RWPE2 (cell line): ENCODE measurements at regions not wholly inside any gene's neighbourhood (a gene's known extent, or its start where the extent isn't known, plus 50 kb on each side); places are given as distances from the start of the nearest gene placed in this dataset.
"Not testable (repeated sequence)": the region's sequence is repeated elsewhere in the genome, so short reads cannot be mapped to it uniquely, and the experiment has no call there.

Experiments
- ATAC-seq: fragments of 200-7000 bp; cut with Tn5 transposase; 3 replicates; pipeline ENCODE4 v1.9.1; 2021; ENCODE audit warnings: low read depth
- DNase-seq: peaks from one replicate; pipeline ENCODE4 v3.0.0-alpha.2; 2020; ENCODE audit warnings: low spot score
- H3K27ac ChIP-seq: fragments of 450-650 bp; 2 replicates; pipeline ENCODE4 v1.5.1; 2017; ENCODE audit warnings: mild to moderate bottlenecking; ENCODE audit not compliant: poor library complexity, severe bottlenecking
- H3K27me3 ChIP-seq: fragments of 250-450 bp; sonication (Bioruptor Pico); 2 replicates; pipeline ENCODE4 v1.5.1; 2021; ENCODE audit warnings: mild to moderate bottlenecking, moderate library complexity; ENCODE audit not compliant: insufficient read depth, poor library complexity, severe bottlenecking
- H3K36me3 ChIP-seq: fragments of 250-450 bp; sonication (Bioruptor Pico); 2 replicates; pipeline ENCODE4 v1.5.1; 2020; ENCODE audit warnings: low read depth, mild to moderate bottlenecking, moderate library complexity
- H3K4me1 ChIP-seq: fragments of 250-450 bp; sonication (Bioruptor Pico); 2 replicates; pipeline ENCODE4 v1.5.1; 2021; ENCODE audit warnings: mild to moderate bottlenecking, moderate library complexity; ENCODE audit not compliant: insufficient read depth, poor library complexity, severe bottlenecking
- H3K4me3 ChIP-seq: fragments of 250-450 bp; sonication (Bioruptor Pico); 2 replicates; pipeline ENCODE4 v1.5.1; 2021; ENCODE audit warnings: mild to moderate bottlenecking, moderate library complexity; ENCODE audit not compliant: severe bottlenecking
- H3K9me3 ChIP-seq: fragments of 250-450 bp; sonication (Bioruptor Pico); 2 replicates; pipeline ENCODE4 v1.5.1; 2021; ENCODE audit warnings: mild to moderate bottlenecking, moderate library complexity; ENCODE audit not compliant: severe bottlenecking
- TF ChIP-seq, protein P1 (sequence below): fragments of 450-650 bp; IDR thresholded peaks from one replicate; pipeline ENCODE4 v1.5.1; 2017; ENCODE audit warnings: mild to moderate bottlenecking, moderate library complexity; ENCODE audit not compliant: poor library complexity, severe bottlenecking

GRCh38 chrX:40984962-40985361 is 100.3 kb upstream of the USP9X start:
- TF ChIP-seq, protein P1, sequence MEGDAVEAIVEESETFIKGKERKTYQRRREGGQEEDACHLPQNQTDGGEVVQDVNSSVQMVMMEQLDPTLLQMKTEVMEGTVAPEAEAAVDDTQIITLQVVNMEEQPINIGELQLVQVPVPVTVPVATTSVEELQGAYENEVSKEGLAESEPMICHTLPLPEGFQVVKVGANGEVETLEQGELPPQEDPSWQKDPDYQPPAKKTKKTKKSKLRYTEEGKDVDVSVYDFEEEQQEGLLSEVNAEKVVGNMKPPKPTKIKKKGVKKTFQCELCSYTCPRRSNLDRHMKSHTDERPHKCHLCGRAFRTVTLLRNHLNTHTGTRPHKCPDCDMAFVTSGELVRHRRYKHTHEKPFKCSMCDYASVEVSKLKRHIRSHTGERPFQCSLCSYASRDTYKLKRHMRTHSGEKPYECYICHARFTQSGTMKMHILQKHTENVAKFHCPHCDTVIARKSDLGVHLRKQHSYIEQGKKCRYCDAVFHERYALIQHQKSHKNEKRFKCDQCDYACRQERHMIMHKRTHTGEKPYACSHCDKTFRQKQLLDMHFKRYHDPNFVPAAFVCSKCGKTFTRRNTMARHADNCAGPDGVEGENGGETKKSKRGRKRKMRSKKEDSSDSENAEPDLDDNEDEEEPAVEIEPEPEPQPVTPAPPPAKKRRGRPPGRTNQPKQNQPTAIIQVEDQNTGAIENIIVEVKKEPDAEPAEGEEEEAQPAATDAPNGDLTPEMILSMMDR: no peak
- H3K36me3 ChIP-seq: no peaks in the 10 kb centered on the region
- H3K27ac ChIP-seq: no peak overlapping the region

DNA sequence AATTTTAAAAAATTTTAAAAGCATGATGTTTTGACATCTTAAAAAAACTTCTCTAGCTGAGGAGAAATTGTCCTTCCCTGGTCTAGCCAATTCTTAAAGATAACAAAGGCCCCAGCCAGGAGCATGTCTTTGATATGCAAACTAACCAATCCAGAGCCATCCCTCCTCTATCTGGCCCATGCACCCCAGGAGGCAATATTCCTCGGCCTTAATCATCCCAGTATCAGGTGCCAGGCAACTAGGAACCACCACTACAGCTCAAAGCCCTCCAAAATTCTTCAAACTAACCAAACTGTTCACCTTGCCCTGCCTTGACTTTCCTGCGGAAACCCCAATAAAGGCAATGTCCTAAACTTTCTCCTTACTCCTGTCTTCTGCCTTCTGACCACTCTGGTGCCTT is 97.8 kb upstream of the USP9X start:
- Histone ChIP-seq H3K36me3 (no peaks in the 10 kb centered on the region), H3K9me3 (no peaks in the 10 kb centered on the region), H3K4me1 (no peaks in the 10 kb centered on the region), H3K27ac (no peak overlapping the region), H3K27me3 (no peaks in the 10 kb centered on the region), H3K4me3 (no peak overlapping the region)
- DNase-seq (no peak), ATAC-seq (no peak)
- TF ChIP-seq, protein P1: no peak

More at GRCh38 chrX:40984962-40985361, 100.3 kb upstream of the USP9X start:
- DNase-seq: no peak
- Histone ChIP-seq H3K27me3 (no peaks in the 10 kb centered on the region), H3K4me1 (no peaks in the 10 kb centered on the region), H3K9me3 (no peaks in the 10 kb centered on the region), H3K4me3 (no peak overlapping the region)
- no peak for ATAC-seq

- Histone ChIP-seq H3K4me1 (no peaks in the 10 kb centered on the region), H3K36me3 (no peaks in the 10 kb centered on the region), H3K27me3 (no peaks in the 10 kb centered on the region), H3K27ac (no peak overlapping the region), H3K9me3 (no peaks in the 10 kb centered on the region), H3K4me3 (no peak overlapping the region)
- TF ChIP-seq, protein P1: no peak
- ATAC-seq (no peak), DNase-seq (no peak)
These were observed 97.1 kb upstream of the USP9X start for GRCh38 chrX:40988100-40988499.

DNA sequence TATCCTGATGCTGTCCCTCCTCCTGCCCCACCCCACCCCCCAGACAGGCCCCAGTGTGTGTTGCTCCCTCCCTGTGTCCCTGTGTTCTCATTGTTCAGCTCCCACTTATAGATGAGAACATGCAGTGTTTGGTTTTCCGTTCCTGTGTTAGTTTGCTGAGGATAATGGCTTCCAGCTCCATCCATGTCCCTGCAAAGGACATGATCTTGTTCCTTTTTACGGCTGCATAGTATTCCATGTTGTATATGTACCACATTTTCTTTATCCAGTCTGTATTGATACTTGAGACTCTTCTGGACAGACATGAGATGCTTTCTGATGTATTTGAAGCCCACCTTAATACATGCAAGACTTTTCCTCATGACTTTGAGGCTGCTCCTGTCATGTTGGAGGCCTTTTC is 91.8 kb upstream of the USP9X start:
- not testable (repeated sequence) for H3K4me3 ChIP-seq, H3K27ac ChIP-seq, H3K27me3 ChIP-seq, H3K9me3 ChIP-seq, DNase-seq, H3K36me3 ChIP-seq, H3K4me1 ChIP-seq, ATAC-seq

DNA sequence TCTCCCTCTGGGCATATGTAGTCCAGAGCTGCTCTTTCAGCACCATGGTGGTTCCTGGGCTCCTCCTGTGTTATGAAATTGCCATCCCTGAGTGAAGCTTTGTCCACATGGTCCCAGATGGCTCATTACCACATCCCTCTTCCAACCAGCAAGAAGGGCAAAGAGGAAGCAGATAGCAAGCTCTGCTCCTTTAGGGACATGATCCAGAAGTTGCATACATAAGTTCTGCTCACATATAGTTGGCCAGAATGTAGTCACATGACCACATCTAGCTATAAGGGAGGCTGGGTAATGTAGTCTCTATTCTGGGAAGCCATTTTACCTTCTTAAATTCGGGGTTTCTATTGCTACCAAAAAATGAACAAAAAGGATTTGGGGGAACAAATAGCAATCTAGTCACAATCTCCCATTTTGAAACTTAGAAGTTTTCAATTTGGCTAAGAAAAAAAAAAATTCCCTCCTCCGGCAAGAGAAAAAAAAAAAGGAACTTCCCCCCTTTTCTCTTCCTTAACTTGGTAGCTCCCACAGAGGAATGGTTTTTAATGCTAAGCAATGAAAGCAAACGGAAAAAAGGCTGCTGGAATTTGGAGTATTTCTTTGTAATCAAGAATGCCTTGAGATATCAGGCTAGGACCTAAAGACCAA is 88.2 kb upstream of the USP9X start:
- DNase-seq: no peak
- Histone ChIP-seq H3K27ac (no peak overlapping the region), H3K27me3 (no peaks in the 10 kb centered on the region), H3K4me1 (no peaks in the 10 kb centered on the region), H3K4me3 (no peak overlapping the region), H3K9me3 (no peaks in the 10 kb centered on the region), H3K36me3 (no peaks in the 10 kb centered on the region)
- TF ChIP-seq, protein P1: no peak
- ATAC-seq: peak; percentile 69
